SIG-M5 treated with dmso at 0.1 percent for 504 hours (cell line): ENCODE measurements at regions not wholly inside any gene's neighbourhood (a gene's known extent, or its start where the extent isn't known, plus 50 kb on each side); places are given as distances from the start of the nearest gene placed in this dataset.

ENCODE experiments used
- DNase-seq: peaks from one replicate; lab custom pipeline; 2025; ENCODE audit not compliant: unreplicated experiment; lab: John Stamatoyannopoulos, UW

GRCh38 chr18:50475538-50476193 lies 84.2 kb upstream of the MAPK4 start:
- DNase-seq: no peak

GRCh38 chr18:50492097-50492496 lies 67.8 kb upstream of the MAPK4 start:
- DNase-seq: no peak

- no peak for DNase-seq
These were observed 65.3 kb upstream of the MAPK4 start for GRCh38 chr18:50494569-50494968.

- DNase-seq: no peak
These were observed 53.5 kb upstream of the MAPK4 start for GRCh38 chr18:50506362-50506761.

GRCh38 chr18:50507120-50507590 lies 52.7 kb upstream of the MAPK4 start:
- DNase-seq: peak; percentile 15

- DNase-seq: no peak
These were observed 51.7 kb upstream of the MAPK4 start for GRCh38 chr18:50508228-50508627.

- no peak for DNase-seq
These were observed 50.9 kb upstream of the MAPK4 start for GRCh38 chr18:50509012-50509411.
